Colonic mucosa (tissue), 4 donors: ENCODE measurements at regions not wholly inside any gene's neighbourhood (a gene's known extent, or its start where the extent isn't known, plus 50 kb on each side); places are given as distances from the start of the nearest gene placed in this dataset.

Source experiments
- DNase-seq: peaks from one replicate; pipeline ENCODE4 v3.0.0-alpha.2; 2020
- H3K27ac ChIP-seq: fragments of 200-600 bp; one replicate; pipeline ENCODE4 v1.8.0; 2021
- H3K27me3 ChIP-seq: fragments of 200-600 bp; one replicate; pipeline ENCODE4 v1.8.0; 2021
- H3K36me3 ChIP-seq: fragments of 200-600 bp; one replicate; pipeline ENCODE4 v1.8.0; 2021
- H3K4me1 ChIP-seq: fragments of 200-600 bp; one replicate; pipeline ENCODE4 v1.8.0; 2021; ENCODE audit warnings: mild to moderate bottlenecking
- H3K4me3 ChIP-seq: fragments of 200-600 bp; one replicate; pipeline ENCODE4 v1.8.0; 2021
- H3K9ac ChIP-seq, 2 donors: one replicate each; pipeline ENCODE4 v1.7.0; 2013; ENCODE audit warnings: control low read depth in 2 of 2, low read depth in 2 of 2, low read length in 2 of 2
- H3K9me3 ChIP-seq: fragments of 200-600 bp; one replicate; pipeline ENCODE4 v1.8.0; 2021
- intact Hi-C: fragments of 100-400 bp; cut with DNase I; formaldehyde crosslinking; loops from one replicate; pipeline ENCODE4 v1.14.1; 2022
- TF ChIP-seq, protein P1 (sequence below): fragments of 200-600 bp; IDR thresholded peaks from one replicate; pipeline ENCODE4 v1.8.0; 2022; ENCODE audit warnings: antibody characterized with exemption, mild to moderate bottlenecking
- donor health status: healthy.
- donor health status: DM: no; HTN: no; CAD: no.
- donor health status: DM: no; HTN: no; CAD: no.

DNA sequence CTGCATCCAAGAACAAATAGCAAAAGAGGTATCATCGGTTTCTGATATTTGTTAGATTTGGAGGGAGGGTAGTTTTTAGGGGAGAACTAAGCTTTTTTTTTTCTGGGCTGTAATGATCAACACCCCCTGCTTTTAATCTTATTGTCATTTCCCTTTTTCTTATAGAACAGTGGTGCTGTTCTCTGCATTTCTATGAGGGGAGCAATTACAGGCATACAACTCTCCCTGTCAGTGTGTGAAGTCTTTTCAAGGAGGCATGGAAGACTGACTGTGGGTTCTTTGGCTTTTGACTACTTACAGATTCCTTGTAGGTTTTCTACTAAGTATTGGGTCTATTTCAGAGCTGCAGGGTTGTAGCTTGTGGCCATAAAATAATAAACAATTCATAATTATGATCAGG is 632.3 kb downstream of the TFAP2B start:
- DNase-seq: no peak
- Histone ChIP-seq H3K27me3 (no peaks in the 10 kb centered on the region), H3K36me3 (no peaks in the 10 kb centered on the region), H3K9ac (no peak overlapping the region), H3K27ac (no peak overlapping the region), H3K9me3 (no peaks in the 10 kb centered on the region), H3K4me3 (no peak overlapping the region), H3K4me1 (peaks cover 3% of the 10 kb centered on the region)
- TF ChIP-seq, protein P1, sequence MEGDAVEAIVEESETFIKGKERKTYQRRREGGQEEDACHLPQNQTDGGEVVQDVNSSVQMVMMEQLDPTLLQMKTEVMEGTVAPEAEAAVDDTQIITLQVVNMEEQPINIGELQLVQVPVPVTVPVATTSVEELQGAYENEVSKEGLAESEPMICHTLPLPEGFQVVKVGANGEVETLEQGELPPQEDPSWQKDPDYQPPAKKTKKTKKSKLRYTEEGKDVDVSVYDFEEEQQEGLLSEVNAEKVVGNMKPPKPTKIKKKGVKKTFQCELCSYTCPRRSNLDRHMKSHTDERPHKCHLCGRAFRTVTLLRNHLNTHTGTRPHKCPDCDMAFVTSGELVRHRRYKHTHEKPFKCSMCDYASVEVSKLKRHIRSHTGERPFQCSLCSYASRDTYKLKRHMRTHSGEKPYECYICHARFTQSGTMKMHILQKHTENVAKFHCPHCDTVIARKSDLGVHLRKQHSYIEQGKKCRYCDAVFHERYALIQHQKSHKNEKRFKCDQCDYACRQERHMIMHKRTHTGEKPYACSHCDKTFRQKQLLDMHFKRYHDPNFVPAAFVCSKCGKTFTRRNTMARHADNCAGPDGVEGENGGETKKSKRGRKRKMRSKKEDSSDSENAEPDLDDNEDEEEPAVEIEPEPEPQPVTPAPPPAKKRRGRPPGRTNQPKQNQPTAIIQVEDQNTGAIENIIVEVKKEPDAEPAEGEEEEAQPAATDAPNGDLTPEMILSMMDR: no peak
- intact Hi-C loops: no loop called here

DNA sequence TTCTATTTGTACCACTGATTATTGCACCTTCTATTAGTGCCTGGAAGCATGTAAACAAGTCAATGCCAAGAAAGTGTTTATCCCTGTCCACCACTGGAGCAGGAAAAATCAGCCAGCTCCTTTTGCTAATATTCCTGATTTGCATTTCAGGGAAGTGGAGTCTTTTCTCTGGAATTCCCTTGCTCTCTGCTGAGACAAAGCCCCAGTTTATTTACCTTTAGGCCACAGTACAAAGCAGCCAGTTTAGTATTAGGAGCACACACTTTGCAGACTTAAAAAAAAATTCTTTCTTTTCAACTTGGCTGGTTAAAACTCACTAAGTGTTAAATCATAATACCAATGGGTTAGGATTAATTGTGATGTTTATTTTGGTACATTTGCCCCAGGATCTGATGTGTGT is 631.1 kb downstream of the PKHD1 start:
- intact Hi-C loops: no loop called here
- no peak overlapping the region for H3K27ac ChIP-seq
- no peaks in the 10 kb centered on the region for H3K27me3 ChIP-seq
- TF ChIP-seq, protein P1: no peak
- H3K9me3 ChIP-seq: no peaks in the 10 kb centered on the region
- no peaks in the 10 kb centered on the region for H3K36me3 ChIP-seq
- no peak overlapping the region for H3K4me3 ChIP-seq
- DNase-seq: no peak
- peaks cover 3% of the 10 kb centered on the region for H3K4me1 ChIP-seq
- no peak overlapping the region for H3K9ac ChIP-seq

DNA sequence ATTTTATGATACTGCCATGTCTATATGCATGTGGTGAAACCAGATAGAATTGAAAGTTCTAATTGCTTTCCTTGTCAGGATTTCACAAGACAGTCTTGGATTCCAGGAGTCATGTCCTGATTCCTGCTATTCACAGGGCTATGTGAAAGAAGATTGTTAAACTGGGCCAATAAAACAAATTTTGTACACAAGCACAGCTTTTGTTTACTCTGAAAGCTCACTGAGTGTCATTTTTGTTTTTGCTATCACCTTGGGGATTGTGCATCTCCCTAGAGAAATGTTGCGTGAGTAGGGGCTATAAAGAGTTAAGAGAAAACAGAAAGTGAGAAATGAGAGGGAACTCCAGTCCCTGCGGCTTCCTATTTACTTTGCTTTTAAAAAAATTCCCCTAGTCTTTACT is 627.5 kb downstream of the PKHD1 start:
- Histone ChIP-seq H3K4me3 (no peak overlapping the region), H3K4me1 (no peaks in the 10 kb centered on the region), H3K9me3 (no peaks in the 10 kb centered on the region), H3K9ac (no peak overlapping the region), H3K27me3 (no peaks in the 10 kb centered on the region), H3K36me3 (no peaks in the 10 kb centered on the region), H3K27ac (no peak overlapping the region)
- TF ChIP-seq, protein P1: no peak
- intact Hi-C loops: no loop called here
- DNase-seq: no peak

DNA sequence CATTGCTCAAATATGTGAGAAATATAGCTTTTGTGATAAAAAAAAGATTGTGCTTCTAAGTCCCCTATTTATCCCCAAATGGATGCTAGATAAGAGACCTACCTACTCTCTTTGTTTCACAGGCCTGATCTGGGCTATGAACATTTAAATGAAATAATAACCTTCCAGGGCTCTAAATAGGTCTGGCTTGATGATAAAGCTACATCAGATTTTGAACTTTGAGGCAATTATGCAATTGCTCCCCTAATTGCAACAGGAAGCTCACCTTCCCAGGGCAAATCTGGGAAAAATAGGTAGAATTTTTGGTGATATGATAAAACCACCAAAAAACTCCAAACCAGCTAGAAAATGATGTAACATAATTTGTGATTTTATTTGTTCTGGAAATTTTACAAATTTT is 624.5 kb downstream of the PKHD1 start:
- Histone ChIP-seq H3K27ac (no peak overlapping the region), H3K4me3 (no peak overlapping the region), H3K4me1 (no peaks in the 10 kb centered on the region), H3K9me3 (no peaks in the 10 kb centered on the region), H3K36me3 (no peaks in the 10 kb centered on the region), H3K9ac (no peak overlapping the region), H3K27me3 (no peaks in the 10 kb centered on the region)
- DNase-seq: no peak
- TF ChIP-seq, protein P1: no peak
- intact Hi-C loops: no loop called here

DNA sequence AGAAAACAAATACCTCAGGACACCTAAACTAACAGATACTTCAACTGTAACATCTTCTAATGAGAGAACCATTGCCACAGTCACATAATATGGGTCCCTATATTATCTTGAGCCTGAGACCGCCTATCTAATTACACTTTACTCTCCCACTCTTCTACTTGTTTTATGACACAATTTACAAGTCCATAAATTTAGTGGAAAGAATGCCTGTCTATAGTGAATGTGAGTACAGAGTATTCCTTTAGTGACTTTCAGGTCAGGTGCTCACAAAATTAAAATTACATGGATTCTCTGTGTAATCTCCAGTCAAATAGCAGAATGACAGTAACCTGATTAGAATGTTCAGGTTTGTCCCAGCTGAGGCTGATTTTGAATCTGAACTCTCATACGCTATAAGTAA is 624.1 kb downstream of the PKHD1 start:
- H3K4me3 ChIP-seq: no peak overlapping the region
- no peaks in the 10 kb centered on the region for H3K4me1 ChIP-seq
- DNase-seq: no peak
- no peak overlapping the region for H3K27ac ChIP-seq
- no peak overlapping the region for H3K9ac ChIP-seq
- no peaks in the 10 kb centered on the region for H3K27me3 ChIP-seq
- TF ChIP-seq, protein P1: no peak
- no peaks in the 10 kb centered on the region for H3K36me3 ChIP-seq
- intact Hi-C loops: no loop called here
- no peaks in the 10 kb centered on the region for H3K9me3 ChIP-seq

DNA sequence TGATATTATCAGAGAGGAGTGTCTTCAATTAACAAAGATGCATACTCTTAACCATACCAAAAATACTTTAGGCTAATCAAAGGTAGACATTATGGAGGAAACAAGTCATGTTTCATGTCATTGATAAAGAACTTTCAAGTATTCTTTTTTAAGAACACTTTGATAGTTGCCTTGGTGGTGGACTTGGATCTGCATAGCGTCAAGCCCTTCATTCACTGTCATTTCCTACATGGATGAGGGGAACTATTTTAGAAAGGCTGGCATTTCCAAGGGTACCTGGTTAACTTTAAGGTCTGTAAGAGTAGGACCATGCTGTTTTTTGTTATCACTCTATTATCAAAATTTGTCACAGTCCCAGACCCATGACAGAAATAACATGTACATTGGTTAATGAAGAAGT is 622.5 kb downstream of the PKHD1 start:
- H3K4me3 ChIP-seq: no peak overlapping the region
- H3K27me3 ChIP-seq: no peaks in the 10 kb centered on the region
- intact Hi-C loops: no loop called here
- no peak overlapping the region for H3K27ac ChIP-seq
- H3K36me3 ChIP-seq: no peaks in the 10 kb centered on the region
- TF ChIP-seq, protein P1: no peak
- DNase-seq: no peak
- H3K9ac ChIP-seq: no peak overlapping the region
- H3K9me3 ChIP-seq: no peaks in the 10 kb centered on the region
- no peaks in the 10 kb centered on the region for H3K4me1 ChIP-seq
